ENCODE measurements at regions not wholly inside any gene's neighbourhood (a gene's known extent, or its start where the extent isn't known, plus 50 kb on each side); places are given as distances from the start of the nearest gene placed in this dataset.

GRCh38 chr4:149017002-149017734 lies 575.0 kb upstream of the NR3C2 start:
- no peak for DNase-seq

- no peak for DNase-seq
Observed at GRCh38 chr4:149009223-149009622, 567.0 kb upstream of the NR3C2 start.

DNA sequence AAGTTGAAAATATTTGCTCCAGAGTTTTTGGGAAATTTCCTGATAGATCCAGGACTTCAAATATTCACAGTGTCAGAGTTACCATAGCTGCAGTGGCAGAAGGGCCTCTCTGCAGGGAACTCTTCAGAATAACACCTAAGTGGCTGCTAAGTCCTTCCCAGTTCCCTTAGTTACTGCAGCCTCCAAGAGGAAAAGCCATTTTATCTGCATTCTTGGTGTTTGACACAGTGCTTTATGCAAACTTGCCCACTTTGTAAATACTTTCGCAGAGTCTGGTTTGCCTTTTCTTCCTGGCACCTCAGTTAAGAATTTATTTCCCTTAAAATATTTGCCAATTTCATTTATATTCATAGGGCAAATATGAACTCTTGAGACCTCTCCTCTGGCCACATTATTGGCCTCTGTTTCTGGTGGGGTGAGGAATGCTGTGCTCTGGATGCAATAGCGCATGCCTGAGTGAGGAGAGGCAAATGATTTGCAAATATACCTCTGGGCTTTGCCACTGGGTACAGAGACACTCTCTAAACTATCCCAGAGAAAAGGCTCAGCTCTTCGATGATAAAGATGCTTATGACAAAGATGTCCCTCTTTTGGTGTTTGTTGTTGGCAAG lies 566.3 kb upstream of the NR3C2 start:
- no peak for DNase-seq

- no peak for DNase-seq
Observed at GRCh38 chr4:149005191-149005590, 563.0 kb upstream of the NR3C2 start.

DNA sequence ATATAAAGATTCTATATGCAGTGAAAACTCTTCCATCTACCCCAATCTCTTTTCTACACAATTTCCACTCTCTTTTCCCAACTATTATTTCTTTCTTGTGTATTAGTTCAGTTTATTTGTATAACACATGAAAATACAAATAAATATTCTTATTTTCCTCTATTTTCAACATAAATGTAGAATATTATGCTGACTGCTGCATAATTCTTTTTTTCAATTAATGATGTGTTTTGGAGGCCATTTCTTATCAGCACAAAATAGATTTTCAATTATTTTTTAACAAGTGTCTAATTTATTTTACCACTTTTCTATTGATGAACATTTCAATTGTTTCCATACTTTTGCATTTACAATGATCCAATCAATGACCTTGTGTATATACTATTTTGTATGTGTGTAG lies 557.7 kb upstream of the NR3C2 start:
- DNase-seq, result no peak

GRCh38 chr4:148998719-148999118 lies 556.5 kb upstream of the NR3C2 start:
- DNase-seq, result no peak

DNA sequence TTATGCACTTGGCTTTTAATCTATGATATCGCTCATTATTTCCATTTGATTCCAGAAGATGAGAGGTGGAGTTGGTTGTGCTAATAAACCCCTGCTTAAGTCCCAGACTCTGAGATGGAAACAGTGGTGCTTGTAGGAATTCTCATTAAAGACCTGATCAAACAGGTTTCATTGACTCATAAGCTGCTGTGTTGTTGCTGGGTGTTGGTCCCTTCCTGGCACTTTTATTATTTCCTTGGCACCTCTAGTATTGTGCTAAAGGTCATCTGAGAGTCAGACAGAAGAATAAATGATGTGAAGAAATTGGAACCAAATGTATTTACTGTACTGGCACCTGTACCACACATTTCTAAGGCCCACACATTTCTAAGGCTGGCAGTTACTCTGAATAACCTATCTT lies 544.7 kb upstream of the NR3C2 start:
- no peak for DNase-seq

GRCh38 chr4:148984951-148985350 lies 542.7 kb upstream of the NR3C2 start:
- no peak for DNase-seq

DNA sequence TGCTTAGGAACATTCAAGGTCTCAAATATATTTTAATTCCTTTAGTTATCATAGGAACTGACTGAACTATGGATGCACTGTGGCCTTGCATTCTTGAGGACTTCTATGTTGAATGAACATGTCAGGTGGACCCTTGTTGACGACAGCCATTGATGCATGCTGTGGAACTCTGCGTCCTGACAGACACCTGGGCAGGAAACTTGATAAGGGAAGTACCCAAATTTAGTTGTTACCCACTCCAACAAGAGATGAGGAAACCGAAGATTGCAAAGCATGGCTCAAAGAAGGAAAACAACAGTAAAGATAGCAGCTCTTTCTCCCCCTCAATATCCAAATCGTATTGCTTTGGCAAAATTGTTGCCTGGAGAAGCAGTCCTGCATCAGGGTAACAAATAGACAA lies 540.0 kb upstream of the NR3C2 start:
- DNase-seq, result no peak

DNA sequence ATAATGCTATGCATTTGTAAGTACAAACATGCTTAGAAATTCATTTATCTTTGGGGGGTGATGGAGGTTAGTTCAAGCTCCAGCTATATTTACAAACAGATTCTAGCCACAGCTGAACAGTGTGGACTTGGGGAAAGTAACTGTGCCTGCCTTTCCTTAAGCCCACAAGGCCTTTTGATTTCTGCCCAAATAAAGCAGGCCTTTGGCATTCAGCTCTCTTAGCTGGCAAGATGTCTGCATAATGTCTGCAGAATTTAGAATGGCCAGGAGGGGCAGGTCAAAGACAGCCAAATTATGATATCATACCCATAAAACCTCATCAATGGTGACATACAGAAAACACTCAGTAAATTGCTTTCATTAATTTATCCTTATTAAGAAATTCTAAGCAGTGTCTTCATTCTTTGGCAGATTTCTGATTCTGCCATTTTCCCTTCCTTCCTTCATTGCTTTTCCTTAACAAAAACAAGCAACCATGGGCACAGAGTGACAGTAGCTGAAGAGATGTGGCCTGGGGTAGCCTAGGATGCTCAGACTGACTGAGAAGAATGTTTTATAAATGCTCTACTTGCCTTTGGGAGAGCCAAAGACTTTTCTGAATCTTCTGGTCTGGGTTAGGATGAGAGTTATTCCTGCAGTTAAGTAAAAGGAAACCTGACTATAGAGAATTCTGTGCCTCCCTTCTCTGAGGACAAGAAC lies 538.7 kb upstream of the NR3C2 start:
- DNase-seq, result no peak

DNA sequence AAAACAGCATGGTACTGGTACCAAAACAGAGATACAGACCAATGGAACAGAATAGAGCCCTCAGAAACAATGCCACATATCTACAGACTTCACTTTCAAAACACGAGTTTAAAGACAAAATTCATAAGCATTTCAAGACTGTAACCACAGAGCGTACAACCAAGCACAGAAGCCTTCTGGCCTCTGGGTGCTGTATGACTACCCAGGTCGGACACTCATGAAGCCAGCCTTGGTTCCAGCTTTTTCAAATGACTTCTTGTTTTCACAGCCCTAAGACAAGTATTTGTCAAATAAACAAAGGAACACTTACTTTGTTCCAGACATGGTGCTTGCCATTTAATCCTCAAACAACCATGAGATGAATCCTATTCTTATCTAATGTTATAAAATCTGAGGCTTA lies 536.1 kb upstream of the NR3C2 start:
- no peak for DNase-seq

- DNase-seq, result no peak
Observed at GRCh38 chr4:148975464-148975863, 533.2 kb upstream of the NR3C2 start.

GRCh38 chr4:148965080-148965479 lies 522.9 kb upstream of the NR3C2 start:
- no peak for DNase-seq

DNA sequence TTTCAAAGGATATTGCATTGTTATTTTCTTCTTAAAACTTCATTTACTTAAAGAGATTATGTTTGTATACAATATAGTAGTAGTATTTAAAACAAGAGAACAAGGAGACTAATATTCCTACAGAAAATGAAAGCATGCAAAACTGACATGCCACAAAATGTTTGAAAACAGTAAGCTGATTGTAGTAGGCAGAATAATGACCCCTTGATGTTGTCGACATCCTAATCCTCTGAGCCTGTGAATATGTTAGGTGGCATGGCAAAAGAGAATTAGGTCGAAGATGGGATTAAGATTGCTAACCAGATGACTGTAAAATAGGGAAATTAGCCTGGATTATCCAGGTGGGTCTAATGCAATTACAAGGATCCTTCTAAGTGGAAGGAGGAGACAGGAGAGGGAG lies 522.2 kb upstream of the NR3C2 start:
- DNase-seq, result no peak

DNA sequence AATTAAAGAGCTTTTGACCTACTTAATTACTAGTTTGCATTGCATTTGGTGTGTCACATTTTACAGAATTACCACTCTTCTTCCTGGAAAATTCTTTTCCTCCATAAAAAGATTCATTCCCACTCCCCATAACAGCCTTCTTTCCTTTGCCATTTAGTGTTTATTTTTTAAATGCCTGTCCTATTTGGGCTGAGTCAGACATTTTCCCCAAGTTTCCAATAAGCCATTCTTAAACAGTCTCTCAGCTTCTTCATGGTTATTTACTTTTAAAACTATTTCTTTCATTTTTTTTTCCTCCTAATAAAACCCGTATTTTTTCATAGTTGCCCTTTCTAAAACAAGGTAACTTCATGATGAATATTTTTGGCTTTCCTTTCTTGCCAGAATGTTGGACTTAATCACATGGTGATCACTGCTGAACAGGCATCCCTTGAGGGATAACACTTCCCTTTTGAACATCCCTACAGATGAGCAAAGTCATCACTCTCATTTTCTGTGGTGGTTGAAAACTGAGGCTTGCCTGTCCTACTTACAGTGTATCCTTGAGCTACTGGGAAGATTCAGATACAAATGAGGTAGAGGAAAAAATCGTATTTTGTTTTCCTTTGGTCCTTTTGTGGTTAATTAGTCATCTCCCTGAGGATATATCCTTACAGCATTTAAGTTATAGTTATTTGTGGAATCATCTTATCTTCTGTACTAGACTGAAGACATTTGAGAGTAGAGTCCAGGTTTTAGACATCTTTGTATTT lies 520.5 kb upstream of the NR3C2 start:
- no peak for DNase-seq

DNA sequence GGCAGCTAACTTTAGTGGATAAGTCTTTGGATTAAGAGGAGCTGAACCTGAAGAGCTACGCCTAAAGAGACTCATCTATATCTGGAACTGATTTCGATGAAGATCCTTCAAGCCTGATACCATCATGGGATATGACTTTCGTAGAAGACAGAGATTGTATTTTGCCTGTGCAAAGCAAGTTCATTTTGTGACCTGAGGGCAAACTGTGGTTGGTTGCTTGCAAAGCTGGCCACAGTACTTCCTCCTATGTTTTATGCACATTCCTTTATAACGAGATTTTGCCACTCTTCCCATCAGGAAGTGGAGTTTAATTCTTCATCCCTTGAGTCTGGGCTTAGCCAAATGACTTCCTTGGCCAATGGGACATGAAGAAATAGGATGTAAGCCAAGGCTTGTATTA lies 519.3 kb upstream of the NR3C2 start:
- no peak for DNase-seq

DNA sequence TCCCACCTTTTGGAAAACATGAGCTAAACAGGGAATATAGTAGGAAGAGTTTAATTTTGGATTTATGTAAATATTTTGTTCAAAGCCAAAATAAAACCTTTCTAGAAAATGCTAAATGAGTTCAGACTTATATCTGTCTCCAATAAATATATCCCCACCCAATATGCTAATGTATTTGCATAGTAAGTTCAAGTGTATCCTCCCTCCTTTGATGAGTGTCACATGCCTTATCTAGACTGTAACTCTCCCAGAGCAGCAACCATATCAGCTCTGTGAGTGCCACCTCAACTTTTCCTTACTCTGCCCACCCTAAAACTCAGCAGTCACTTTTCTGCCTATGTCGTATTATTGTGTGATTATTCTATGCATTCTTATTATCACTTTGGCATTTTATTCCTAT lies 516.1 kb upstream of the NR3C2 start:
- DNase-seq, result no peak

DNA sequence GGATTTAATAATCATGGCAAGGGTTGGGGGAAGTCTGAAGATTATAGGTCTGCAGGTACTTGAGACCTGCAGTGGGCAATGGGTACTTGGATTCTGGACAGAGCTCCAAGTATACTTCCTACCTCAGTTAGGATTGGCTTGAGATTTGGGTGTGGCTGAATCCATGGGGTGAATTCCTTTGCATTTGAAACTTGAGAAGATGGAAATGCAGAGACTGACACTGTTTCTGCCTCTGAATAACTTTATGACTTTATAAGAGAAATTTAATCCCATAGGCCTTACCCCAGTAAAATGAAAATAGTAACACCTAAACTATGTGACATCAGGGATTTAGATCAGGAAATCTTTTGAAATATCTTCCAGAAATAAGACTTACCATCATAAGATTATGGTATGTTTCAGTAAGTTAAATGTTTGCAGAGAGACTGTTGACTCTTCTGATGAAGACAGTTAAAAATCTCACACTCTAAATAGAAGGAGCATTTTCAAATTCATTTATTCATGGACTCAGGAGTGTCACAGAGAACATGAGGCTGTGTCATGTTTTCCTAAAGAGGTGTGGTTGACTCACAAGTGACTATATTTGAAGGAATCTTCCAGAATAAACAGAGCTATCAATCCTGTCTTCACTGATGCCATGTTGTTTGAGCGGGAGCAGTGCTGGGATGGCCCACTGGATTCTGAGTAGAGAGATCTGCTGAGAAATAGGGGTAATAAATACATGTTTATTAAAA lies 513.5 kb upstream of the NR3C2 start:
- no peak for DNase-seq

- no peak for DNase-seq
Observed at GRCh38 chr4:148954011-148954749, 512.0 kb upstream of the NR3C2 start.

DNA sequence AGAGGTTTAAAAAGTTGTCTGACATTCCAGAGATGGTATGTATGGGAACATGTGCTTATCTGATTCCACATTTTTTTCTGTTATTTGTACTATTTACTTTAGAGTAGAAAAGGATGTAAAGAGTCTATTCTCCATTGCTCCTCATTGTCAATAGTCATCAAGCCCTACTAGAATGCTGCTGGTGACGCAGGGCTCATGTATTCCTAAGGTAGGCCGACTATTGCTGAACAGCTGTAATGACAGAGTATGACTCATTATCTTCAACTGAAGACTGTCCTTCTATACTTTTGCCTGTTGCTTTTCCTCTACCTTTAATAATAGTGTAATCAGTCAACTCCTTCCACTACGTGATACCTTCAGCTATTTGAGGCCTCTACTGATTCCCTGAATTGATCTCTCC lies 509.1 kb upstream of the NR3C2 start:
- DNase-seq, result no peak

DNA sequence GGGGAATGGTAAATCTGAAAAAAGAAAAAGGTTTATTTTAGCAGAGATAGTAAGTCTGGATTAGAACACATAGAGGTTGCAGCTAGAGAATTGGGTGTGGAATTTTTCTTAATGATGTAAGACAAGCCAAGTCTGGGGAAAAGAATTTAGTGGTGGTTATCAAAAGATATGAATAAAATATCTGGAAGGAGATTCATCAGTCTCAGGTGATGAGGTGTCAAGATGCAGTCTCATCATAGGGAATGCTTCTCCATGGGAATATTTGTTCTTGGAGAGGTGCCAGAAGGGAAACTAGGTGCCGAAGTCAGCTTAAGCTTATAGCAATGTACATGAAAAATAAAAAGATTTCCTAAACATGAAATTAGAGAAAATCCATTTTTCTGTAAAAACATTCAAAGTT lies 504.1 kb upstream of the NR3C2 start:
- DNase-seq, result no peak

GRCh38 chr4:148944839-148945219 lies 502.6 kb upstream of the NR3C2 start:
- no peak for DNase-seq
